Fibroblast of villous mesenchyme (primary cell): ENCODE measurements at regions not wholly inside any gene's neighbourhood (a gene's known extent, or its start where the extent isn't known, plus 50 kb on each side); places are given as distances from the start of the nearest gene placed in this dataset.

Source experiments
- DNase-seq: peaks from one replicate; pipeline ENCODE4 v3.0.0-alpha.2; 2010; ENCODE audit warnings: low read depth
- H3K4me3 ChIP-seq: 2 replicates; pipeline ENCODE4 v1.5.1; 2011; ENCODE audit warnings: low read depth, mild to moderate bottlenecking, low read length
- TF ChIP-seq, protein P1 (sequence below): IDR thresholded peaks from 2 replicates; pipeline ENCODE4 v1.5.1; 2012; ENCODE audit warnings: low read depth, mild to moderate bottlenecking, low read length; ENCODE audit not compliant: insufficient read depth

- no peak for DNase-seq
- H3K4me3 ChIP-seq = no peak overlapping the region
- TF ChIP-seq, protein P1, sequence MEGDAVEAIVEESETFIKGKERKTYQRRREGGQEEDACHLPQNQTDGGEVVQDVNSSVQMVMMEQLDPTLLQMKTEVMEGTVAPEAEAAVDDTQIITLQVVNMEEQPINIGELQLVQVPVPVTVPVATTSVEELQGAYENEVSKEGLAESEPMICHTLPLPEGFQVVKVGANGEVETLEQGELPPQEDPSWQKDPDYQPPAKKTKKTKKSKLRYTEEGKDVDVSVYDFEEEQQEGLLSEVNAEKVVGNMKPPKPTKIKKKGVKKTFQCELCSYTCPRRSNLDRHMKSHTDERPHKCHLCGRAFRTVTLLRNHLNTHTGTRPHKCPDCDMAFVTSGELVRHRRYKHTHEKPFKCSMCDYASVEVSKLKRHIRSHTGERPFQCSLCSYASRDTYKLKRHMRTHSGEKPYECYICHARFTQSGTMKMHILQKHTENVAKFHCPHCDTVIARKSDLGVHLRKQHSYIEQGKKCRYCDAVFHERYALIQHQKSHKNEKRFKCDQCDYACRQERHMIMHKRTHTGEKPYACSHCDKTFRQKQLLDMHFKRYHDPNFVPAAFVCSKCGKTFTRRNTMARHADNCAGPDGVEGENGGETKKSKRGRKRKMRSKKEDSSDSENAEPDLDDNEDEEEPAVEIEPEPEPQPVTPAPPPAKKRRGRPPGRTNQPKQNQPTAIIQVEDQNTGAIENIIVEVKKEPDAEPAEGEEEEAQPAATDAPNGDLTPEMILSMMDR = no peak
Observed at GRCh38 chr2:3968736-3969135, 265.4 kb downstream of the DCDC2C start.

- no peak overlapping the region for H3K4me3 ChIP-seq
- DNase-seq = no peak
- TF ChIP-seq, protein P1 = no peak
Observed at GRCh38 chr2:3970791-3971651, 267.6 kb downstream of the DCDC2C start.

GRCh38 chr2:3971652-3972192, 268.3 kb downstream of the DCDC2C start:
- TF ChIP-seq, protein P1 = no peak
- DNase-seq = no peak

DNA sequence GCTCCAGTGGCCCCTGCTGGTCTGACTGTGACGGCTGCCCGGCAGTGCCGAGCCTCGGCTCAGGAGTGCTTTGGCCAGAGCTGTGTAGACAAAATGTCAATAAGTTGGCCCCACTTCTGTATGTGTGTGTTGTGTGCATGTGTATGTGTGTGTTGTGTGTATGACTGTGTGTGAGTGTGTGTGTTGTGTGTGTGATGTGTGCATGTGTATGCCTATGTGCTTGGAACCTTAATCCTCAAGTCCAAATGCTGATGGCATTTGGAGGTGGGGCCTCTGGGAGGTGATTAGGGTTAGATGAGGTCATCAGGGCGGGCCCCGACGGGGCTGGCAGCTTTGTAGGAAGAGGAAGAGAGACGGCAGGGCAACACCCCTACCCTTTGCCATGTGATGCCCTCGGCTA, 269.0 kb downstream of the DCDC2C start:
- TF ChIP-seq, protein P1 = no peak
- DNase-seq = no peak
- H3K4me3 ChIP-seq = no peak overlapping the region

More at GRCh38 chr2:3971652-3972192, 268.3 kb downstream of the DCDC2C start:
- H3K4me3 ChIP-seq = no peak overlapping the region

DNA sequence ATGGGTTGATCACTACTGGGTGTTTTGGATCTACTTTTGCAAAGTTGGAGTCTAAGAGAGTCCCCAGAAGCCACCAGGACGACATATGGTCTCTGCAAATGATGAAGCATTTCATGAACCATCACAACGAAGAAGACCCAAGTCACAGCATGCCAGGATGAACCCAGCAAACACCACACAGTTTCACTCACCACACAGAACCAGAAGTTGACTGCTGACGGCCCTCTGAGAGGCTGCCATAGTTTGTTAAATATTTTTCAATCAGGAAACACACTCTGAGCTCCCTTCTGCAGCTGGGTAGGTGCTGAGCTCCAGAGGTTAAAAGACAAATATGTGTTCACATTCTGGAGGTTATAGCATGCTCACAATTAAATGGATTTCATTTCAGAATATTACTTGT, 271.4 kb downstream of the DCDC2C start:
- no peak overlapping the region for H3K4me3 ChIP-seq
- TF ChIP-seq, protein P1 = no peak
- no peak for DNase-seq

DNA sequence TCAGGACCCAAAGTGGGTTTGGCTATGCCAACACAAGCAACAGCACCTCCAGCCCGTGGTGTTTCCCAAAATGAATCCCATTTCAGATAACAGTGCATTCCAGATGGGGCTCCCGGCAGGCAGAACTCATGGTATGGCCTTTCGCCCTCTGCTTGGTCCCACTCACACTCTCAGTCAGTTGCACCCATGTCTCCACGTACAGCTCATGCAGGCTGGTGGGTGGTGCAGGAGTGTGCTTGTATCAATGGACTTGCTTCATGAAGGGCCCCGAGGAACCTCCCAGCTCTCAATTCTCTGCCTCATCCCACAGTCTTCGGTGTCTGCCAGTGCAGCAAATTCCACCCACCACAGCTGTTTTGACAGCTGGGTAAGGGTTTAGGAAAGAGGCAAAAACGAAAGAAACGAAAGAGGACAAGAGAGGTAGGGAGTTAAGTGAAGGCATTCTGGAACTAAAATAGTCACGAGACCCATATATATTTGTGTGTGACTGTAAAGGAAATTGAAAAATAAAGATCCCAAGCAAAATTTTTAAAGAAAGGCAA, 278.1 kb downstream of the DCDC2C start:
- no peak overlapping the region for H3K4me3 ChIP-seq
- no peak for DNase-seq
- TF ChIP-seq, protein P1 = no peak
